Sigmoid colon (tissue), 4 donors: ENCODE measurements at regions not wholly inside any gene's neighbourhood (a gene's known extent, or its start where the extent isn't known, plus 50 kb on each side); places are given as distances from the start of the nearest gene placed in this dataset.

ENCODE experiments used
- EP300 ChIP-seq, 4 donors: sonication (generic); formaldehyde crosslinking; IDR thresholded peaks; one replicate each; pipeline ENCODE4 v1.6.1; 2017; ENCODE audit warnings: antibody characterized with exemption in 4 of 4
- POLR2A ChIP-seq, 2 donors: fragments of 450-650 bp; IDR thresholded peaks; one replicate each; pipeline ENCODE4 v1.6.1; 2016; ENCODE audit warnings: antibody characterized with exemption in 2 of 2, mild to moderate bottlenecking in 2 of 2, moderate library complexity in 2 of 2
- POLR2AphosphoS5 ChIP-seq, 4 donors: sonication (generic); formaldehyde crosslinking; IDR thresholded peaks; one replicate each; pipeline ENCODE4 v1.6.1; 2017; ENCODE audit warnings: antibody characterized with exemption in 4 of 4
- TF ChIP-seq, protein P1 (sequence below), 4 experiments: fragments of 450-650 bp in 3 of 4; fragments of 200-600 bp in 1 of 4; IDR thresholded peaks; one replicate each; pipeline ENCODE4 v1.5.1; 2016 to 2019; ENCODE audit warnings: antibody characterized with exemption in 4 of 4, mild to moderate bottlenecking in 3 of 4, moderate library complexity in 2 of 4

DNA sequence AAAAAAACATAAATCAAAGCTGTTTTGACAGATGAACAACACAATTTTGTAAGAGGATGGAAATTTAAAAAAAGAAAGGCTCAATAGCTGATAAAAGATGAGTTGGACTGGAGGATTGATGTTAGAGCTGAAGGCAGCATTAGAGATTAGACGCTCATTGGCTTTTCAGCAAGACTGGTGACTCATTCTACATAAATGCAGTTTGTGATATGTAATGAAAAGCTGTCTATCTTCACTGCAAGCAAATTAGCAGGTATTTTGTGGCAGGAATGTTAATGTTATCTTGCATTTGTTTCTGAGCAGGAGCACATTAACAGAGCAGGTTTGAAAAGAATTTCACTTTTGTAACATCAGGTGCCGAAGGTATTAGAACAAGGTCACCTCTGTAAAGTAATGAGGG is 442.7 kb upstream of the NOVA1 start:
- TF ChIP-seq, protein P1, sequence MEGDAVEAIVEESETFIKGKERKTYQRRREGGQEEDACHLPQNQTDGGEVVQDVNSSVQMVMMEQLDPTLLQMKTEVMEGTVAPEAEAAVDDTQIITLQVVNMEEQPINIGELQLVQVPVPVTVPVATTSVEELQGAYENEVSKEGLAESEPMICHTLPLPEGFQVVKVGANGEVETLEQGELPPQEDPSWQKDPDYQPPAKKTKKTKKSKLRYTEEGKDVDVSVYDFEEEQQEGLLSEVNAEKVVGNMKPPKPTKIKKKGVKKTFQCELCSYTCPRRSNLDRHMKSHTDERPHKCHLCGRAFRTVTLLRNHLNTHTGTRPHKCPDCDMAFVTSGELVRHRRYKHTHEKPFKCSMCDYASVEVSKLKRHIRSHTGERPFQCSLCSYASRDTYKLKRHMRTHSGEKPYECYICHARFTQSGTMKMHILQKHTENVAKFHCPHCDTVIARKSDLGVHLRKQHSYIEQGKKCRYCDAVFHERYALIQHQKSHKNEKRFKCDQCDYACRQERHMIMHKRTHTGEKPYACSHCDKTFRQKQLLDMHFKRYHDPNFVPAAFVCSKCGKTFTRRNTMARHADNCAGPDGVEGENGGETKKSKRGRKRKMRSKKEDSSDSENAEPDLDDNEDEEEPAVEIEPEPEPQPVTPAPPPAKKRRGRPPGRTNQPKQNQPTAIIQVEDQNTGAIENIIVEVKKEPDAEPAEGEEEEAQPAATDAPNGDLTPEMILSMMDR (IDR thresholded peaks at IDR 0.05): no peak
- no peak for TF ChIP-seq POLR2AphosphoS5 (IDR thresholded peaks at IDR 0.05)
- TF ChIP-seq POLR2A (IDR thresholded peaks at IDR 0.05): no peak
- no peak for TF ChIP-seq EP300 (IDR thresholded peaks at IDR 0.05)
